ENCODE measurements at regions not wholly inside any gene's neighbourhood (a gene's known extent, or its start where the extent isn't known, plus 50 kb on each side); places are given as distances from the start of the nearest gene placed in this dataset.

DNA sequence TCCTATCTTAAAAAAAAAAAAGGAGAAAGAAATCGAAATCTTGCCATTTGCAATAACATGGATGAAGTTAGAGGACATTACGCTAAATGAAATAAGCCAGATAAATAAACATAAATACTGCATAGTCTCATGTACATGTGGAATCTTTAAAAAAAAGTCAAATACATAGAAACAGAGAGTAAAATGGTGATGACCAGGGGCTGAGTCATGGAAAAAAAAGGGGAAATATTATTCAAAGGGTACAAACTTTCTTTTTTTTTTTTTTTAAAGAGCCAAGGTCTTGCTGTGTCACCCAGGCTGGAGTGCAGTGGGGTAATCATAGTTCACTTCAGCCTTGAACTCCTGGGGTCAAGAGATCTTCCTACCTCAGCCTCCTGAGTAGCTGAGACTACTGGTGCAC lies 310.1 kb downstream of the ZNF608 start:
- TF ChIP-seq, protein P1, sequence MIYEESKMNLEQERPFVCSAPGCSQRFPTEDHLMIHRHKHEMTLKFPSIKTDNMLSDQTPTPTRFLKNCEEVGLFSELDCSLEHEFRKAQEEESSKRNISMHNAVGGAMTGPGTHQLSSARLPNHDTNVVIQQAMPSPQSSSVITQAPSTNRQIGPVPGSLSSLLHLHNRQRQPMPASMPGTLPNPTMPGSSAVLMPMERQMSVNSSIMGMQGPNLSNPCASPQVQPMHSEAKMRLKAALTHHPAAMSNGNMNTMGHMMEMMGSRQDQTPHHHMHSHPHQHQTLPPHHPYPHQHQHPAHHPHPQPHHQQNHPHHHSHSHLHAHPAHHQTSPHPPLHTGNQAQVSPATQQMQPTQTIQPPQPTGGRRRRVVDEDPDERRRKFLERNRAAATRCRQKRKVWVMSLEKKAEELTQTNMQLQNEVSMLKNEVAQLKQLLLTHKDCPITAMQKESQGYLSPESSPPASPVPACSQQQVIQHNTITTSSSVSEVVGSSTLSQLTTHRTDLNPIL (CRISPR knock-in tag; IDR thresholded peaks at IDR 0.05; ENCODE audit: low read depth), result no peak
- TF ChIP-seq GLIS3 (CRISPR knock-in tag; IDR thresholded peaks at IDR 0.05) (no peak), TCF4 (CRISPR knock-in tag; IDR thresholded peaks at IDR 0.05; ENCODE audit: borderline replicate concordance) (no peak), ARNTL (CRISPR knock-in tag; IDR thresholded peaks at IDR 0.05; ENCODE audit: borderline replicate concordance, low read depth) (no peak), ZFP30 (CRISPR knock-in tag; IDR thresholded peaks at IDR 0.05) (no peak)
- TF ChIP-seq, protein P2, sequence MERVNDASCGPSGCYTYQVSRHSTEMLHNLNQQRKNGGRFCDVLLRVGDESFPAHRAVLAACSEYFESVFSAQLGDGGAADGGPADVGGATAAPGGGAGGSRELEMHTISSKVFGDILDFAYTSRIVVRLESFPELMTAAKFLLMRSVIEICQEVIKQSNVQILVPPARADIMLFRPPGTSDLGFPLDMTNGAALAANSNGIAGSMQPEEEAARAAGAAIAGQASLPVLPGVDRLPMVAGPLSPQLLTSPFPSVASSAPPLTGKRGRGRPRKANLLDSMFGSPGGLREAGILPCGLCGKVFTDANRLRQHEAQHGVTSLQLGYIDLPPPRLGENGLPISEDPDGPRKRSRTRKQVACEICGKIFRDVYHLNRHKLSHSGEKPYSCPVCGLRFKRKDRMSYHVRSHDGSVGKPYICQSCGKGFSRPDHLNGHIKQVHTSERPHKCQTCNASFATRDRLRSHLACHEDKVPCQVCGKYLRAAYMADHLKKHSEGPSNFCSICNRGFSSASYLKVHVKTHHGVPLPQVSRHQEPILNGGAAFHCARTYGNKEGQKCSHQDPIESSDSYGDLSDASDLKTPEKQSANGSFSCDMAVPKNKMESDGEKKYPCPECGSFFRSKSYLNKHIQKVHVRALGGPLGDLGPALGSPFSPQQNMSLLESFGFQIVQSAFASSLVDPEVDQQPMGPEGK (CRISPR knock-in tag; IDR thresholded peaks at IDR 0.05; ENCODE audit: borderline replicate concordance), result no peak
- TF ChIP-seq, protein P3, sequence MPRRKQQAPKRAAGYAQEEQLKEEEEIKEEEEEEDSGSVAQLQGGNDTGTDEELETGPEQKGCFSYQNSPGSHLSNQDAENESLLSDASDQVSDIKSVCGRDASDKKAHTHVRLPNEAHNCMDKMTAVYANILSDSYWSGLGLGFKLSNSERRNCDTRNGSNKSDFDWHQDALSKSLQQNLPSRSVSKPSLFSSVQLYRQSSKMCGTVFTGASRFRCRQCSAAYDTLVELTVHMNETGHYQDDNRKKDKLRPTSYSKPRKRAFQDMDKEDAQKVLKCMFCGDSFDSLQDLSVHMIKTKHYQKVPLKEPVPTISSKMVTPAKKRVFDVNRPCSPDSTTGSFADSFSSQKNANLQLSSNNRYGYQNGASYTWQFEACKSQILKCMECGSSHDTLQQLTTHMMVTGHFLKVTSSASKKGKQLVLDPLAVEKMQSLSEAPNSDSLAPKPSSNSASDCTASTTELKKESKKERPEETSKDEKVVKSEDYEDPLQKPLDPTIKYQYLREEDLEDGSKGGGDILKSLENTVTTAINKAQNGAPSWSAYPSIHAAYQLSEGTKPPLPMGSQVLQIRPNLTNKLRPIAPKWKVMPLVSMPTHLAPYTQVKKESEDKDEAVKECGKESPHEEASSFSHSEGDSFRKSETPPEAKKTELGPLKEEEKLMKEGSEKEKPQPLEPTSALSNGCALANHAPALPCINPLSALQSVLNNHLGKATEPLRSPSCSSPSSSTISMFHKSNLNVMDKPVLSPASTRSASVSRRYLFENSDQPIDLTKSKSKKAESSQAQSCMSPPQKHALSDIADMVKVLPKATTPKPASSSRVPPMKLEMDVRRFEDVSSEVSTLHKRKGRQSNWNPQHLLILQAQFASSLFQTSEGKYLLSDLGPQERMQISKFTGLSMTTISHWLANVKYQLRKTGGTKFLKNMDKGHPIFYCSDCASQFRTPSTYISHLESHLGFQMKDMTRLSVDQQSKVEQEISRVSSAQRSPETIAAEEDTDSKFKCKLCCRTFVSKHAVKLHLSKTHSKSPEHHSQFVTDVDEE (CRISPR knock-in tag; IDR thresholded peaks at IDR 0.05), result no peak
